Testis (tissue), 2 donors: ENCODE measurements at regions not wholly inside any gene's neighbourhood (a gene's known extent, or its start where the extent isn't known, plus 50 kb on each side); places are given as distances from the start of the nearest gene placed in this dataset.

Source experiments
- POLR2A ChIP-seq: fragments of 450-650 bp; IDR thresholded peaks from one replicate; pipeline ENCODE4 v1.6.1; 2017; ENCODE audit warnings: antibody characterized with exemption, mild to moderate bottlenecking, moderate library complexity
- TF ChIP-seq, protein P1 (sequence below), 3 experiments: fragments of 450-650 bp in 2 of 3; fragments of 200-600 bp in 1 of 3; sonication (generic) in 1 of 3; IDR thresholded peaks; one replicate each; pipeline ENCODE4 v1.5.1; 2016 to 2019; ENCODE audit warnings: antibody characterized with exemption in 3 of 3, mild to moderate bottlenecking in 2 of 3, moderate library complexity in 1 of 3

DNA sequence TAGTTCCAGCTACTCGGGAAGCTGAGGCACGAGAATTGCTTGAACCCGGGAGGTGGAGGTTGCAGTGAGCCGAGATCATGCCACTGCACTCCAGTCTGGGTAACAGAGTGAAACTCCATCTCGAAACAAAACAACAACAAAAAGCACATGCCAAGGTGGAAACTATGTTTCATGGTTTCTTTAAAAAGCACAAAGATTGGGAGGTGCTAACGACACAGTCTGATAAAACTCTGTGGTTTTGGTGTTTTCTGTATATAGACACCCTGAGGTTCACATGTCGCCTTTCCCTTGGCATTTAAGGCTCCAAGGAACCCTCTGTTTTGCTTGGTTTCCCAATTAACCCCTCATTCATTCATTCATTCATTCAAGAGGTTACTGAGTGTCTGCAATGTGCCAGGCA, 253.4 kb upstream of the SULF2 start:
- TF ChIP-seq, protein P1, sequence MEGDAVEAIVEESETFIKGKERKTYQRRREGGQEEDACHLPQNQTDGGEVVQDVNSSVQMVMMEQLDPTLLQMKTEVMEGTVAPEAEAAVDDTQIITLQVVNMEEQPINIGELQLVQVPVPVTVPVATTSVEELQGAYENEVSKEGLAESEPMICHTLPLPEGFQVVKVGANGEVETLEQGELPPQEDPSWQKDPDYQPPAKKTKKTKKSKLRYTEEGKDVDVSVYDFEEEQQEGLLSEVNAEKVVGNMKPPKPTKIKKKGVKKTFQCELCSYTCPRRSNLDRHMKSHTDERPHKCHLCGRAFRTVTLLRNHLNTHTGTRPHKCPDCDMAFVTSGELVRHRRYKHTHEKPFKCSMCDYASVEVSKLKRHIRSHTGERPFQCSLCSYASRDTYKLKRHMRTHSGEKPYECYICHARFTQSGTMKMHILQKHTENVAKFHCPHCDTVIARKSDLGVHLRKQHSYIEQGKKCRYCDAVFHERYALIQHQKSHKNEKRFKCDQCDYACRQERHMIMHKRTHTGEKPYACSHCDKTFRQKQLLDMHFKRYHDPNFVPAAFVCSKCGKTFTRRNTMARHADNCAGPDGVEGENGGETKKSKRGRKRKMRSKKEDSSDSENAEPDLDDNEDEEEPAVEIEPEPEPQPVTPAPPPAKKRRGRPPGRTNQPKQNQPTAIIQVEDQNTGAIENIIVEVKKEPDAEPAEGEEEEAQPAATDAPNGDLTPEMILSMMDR (IDR thresholded peaks at IDR 0.05): no peak
- TF ChIP-seq POLR2A: no peak
